H9 (cell line): ENCODE measurements at regions not wholly inside any gene's neighbourhood (a gene's known extent, or its start where the extent isn't known, plus 50 kb on each side); places are given as distances from the start of the nearest gene placed in this dataset.

ENCODE experiments used
- DNase-seq: peaks from one replicate; pipeline ENCODE4 v3.0.0-alpha.2; 2017
- H2AFZ ChIP-seq: one replicate; pipeline ENCODE4 v1.6.1; 2013; ENCODE audit warnings: mild to moderate bottlenecking, low read length, control low read depth, moderate library complexity
- H2AK5ac ChIP-seq: 2 replicates; pipeline ENCODE4 v1.6.1; 2013; ENCODE audit warnings: low read length, control low read depth, mixed read lengths; ENCODE audit not compliant: insufficient read length
- H2BK120ac ChIP-seq: one replicate; pipeline ENCODE4 v1.6.1; 2013; ENCODE audit warnings: low read depth, mild to moderate bottlenecking, low read length, control low read depth, inconsistent platforms; ENCODE audit not compliant: poor library complexity, severe bottlenecking
- H2BK12ac ChIP-seq: 2 replicates; pipeline ENCODE4 v1.6.1; 2013; ENCODE audit warnings: low read length, control low read depth, mixed read lengths, low read depth; ENCODE audit not compliant: insufficient read length
- H2BK15ac ChIP-seq: 2 replicates; pipeline ENCODE4 v1.6.1; 2013; ENCODE audit warnings: low read depth, low read length, control low read depth
- H2BK20ac ChIP-seq: one replicate; pipeline ENCODE4 v1.6.1; 2013; ENCODE audit warnings: low read depth, mild to moderate bottlenecking, low read length, control low read depth, inconsistent platforms; ENCODE audit not compliant: poor library complexity, severe bottlenecking
- H2BK5ac ChIP-seq: 2 replicates; pipeline ENCODE4 v1.6.1; 2013; ENCODE audit warnings: low read length, control low read depth, mixed read lengths; ENCODE audit not compliant: insufficient read length
- H3K14ac ChIP-seq: 2 replicates; pipeline ENCODE4 v1.6.1; 2013; ENCODE audit warnings: low read length, control low read depth; ENCODE audit not compliant: insufficient read depth
- H3K18ac ChIP-seq: 2 replicates; pipeline ENCODE4 v1.6.1; 2013; ENCODE audit warnings: low read depth, mild to moderate bottlenecking, mixed read lengths, low read length, control low read depth; ENCODE audit not compliant: insufficient read length
- H3K23ac ChIP-seq: 2 replicates; pipeline ENCODE4 v1.6.1; 2013; ENCODE audit warnings: low read length, control low read depth, mixed read lengths, low read depth; ENCODE audit not compliant: insufficient read length
- H3K23me2 ChIP-seq: 2 replicates; pipeline ENCODE4 v1.6.1; 2013; ENCODE audit warnings: low read depth, mild to moderate bottlenecking, mixed read lengths, low read length, control low read depth; ENCODE audit not compliant: insufficient read length, poor library complexity, severe bottlenecking
- H3K27ac ChIP-seq: 2 replicates; pipeline ENCODE4 v1.5.1; 2013; ENCODE audit warnings: low read length, control low read depth, mixed read lengths, low read depth; ENCODE audit not compliant: insufficient read length
- H3K27me3 ChIP-seq: 2 replicates; pipeline ENCODE4 v1.6.1; 2013; ENCODE audit warnings: low read length, control low read depth, inconsistent platforms; ENCODE audit not compliant: insufficient read depth
- H3K4ac ChIP-seq: 2 replicates; pipeline ENCODE4 v1.6.1; 2013; ENCODE audit warnings: low read depth, mild to moderate bottlenecking, control low read depth, inconsistent platforms, low read length, moderate library complexity
- H3K4me1 ChIP-seq: 2 replicates; pipeline ENCODE4 v1.6.1; 2013; ENCODE audit warnings: low read length, control low read depth, inconsistent platforms; ENCODE audit not compliant: insufficient read depth
- H3K4me2 ChIP-seq: 2 replicates; pipeline ENCODE4 v1.6.1; 2013; ENCODE audit warnings: low read length, control low read depth, mixed read lengths; ENCODE audit not compliant: insufficient read length, insufficient read depth
- H3K56ac ChIP-seq: 2 replicates; pipeline ENCODE4 v1.6.1; 2013; ENCODE audit warnings: low read depth, mild to moderate bottlenecking, mixed read lengths, low read length, control low read depth; ENCODE audit not compliant: insufficient read length
- H3K79me1 ChIP-seq: 2 replicates; pipeline ENCODE4 v1.6.1; 2013; ENCODE audit warnings: low read depth, mild to moderate bottlenecking, moderate library complexity, low read length, control low read depth, inconsistent platforms; ENCODE audit not compliant: insufficient read depth, poor library complexity, severe bottlenecking
- H3K79me2 ChIP-seq: 2 replicates; pipeline ENCODE4 v1.6.1; 2013; ENCODE audit warnings: low read length, control low read depth, inconsistent platforms; ENCODE audit not compliant: insufficient read depth
- H3K9ac ChIP-seq: 2 replicates; pipeline ENCODE4 v1.6.1; 2013; ENCODE audit warnings: low read length, control low read depth, mixed read lengths; ENCODE audit not compliant: insufficient read length; ENCODE audit errors: extremely low read depth
- H3K9me3 ChIP-seq: one replicate; pipeline ENCODE4 v1.6.1; 2013; ENCODE audit warnings: low read depth, low read length, inconsistent platforms; ENCODE audit not compliant: control insufficient read depth
- H3T11ph ChIP-seq: one replicate; pipeline ENCODE4 v1.6.1; 2013; ENCODE audit warnings: mild to moderate bottlenecking, low read length, control low read depth, inconsistent platforms
- H4K20me1 ChIP-seq: one replicate; pipeline ENCODE4 v1.6.1; 2013; ENCODE audit not compliant: control insufficient read depth, insufficient read length, insufficient read depth
- H4K5ac ChIP-seq: 2 replicates; pipeline ENCODE4 v1.6.1; 2013; ENCODE audit warnings: low read depth, mild to moderate bottlenecking, mixed read lengths, low read length, control low read depth; ENCODE audit not compliant: insufficient read length
- H4K8ac ChIP-seq: replicated peaks from 2 replicates; pipeline ENCODE4 v1.6.1; 2013; ENCODE audit warnings: low read length, control low read depth, mixed read lengths, low read depth; ENCODE audit not compliant: insufficient read length
- H4K91ac ChIP-seq: 2 replicates; pipeline ENCODE4 v1.6.1; 2013; ENCODE audit warnings: low read depth, mild to moderate bottlenecking, moderate library complexity, mixed read lengths, low read length, control low read depth; ENCODE audit not compliant: insufficient read length
- H3K27ac Mint-ChIP-seq, 3 experiments: 2 replicates in 2 of 3; 3 replicates in 1 of 3; pipeline ENCODE4 v1.8.0; 2020 to 2021; ENCODE audit warnings: mixed read lengths in 3 of 3, mild to moderate bottlenecking in 1 of 3, moderate library complexity in 1 of 3
- H3K27me3 Mint-ChIP-seq: 2 replicates; pipeline ENCODE4 v1.8.0; 2021; ENCODE audit warnings: low read depth, mild to moderate bottlenecking, moderate library complexity, mixed read lengths
- H3K36me3 Mint-ChIP-seq, 3 experiments: 2 replicates in 2 of 3; 3 replicates in 1 of 3; pipeline ENCODE4 v1.8.0; 2020 to 2021; ENCODE audit warnings: low read depth in 3 of 3, mixed read lengths in 3 of 3; ENCODE audit not compliant: insufficient read depth in 1 of 3
- H3K4me1 Mint-ChIP-seq, 2 experiments: 2 replicates each; pipeline ENCODE4 v1.8.0; 2020; ENCODE audit warnings: mixed read lengths in 2 of 2
- H3K4me3 Mint-ChIP-seq, 2 experiments: 2 replicates in 1 of 2; 3 replicates in 1 of 2; pipeline ENCODE4 v1.8.0; 2020 to 2021; ENCODE audit warnings: mild to moderate bottlenecking in 2 of 2, mixed read lengths in 2 of 2, moderate library complexity in 1 of 2
- H3K9me3 Mint-ChIP-seq, 2 experiments: 2 replicates in 1 of 2; 3 replicates in 1 of 2; pipeline ENCODE4 v1.8.0; 2020; ENCODE audit warnings: mild to moderate bottlenecking in 2 of 2, mixed read lengths in 2 of 2, moderate library complexity in 1 of 2
- WGBS: extraction: QIAGEN DNeasy Blood & Tissue Kit; methylation state at CpG from one replicate; pipeline ENCODE4 v1.1.7; 2013; ENCODE audit warnings: missing lambda C conversion rate, low lambda C conversion rate, mixed read lengths; ENCODE audit not compliant: insufficient read length; ENCODE audit errors: extremely low coverage; 5-methylcytosine and 5-hydroxymethylcytosine counted together
- TF ChIP-seq, protein P1 (sequence below): fragments of 200-600 bp; sonication (generic); conservative IDR thresholded peaks from 3 replicates; pipeline ENCODE4 v1.8.0; 2021; ENCODE audit warnings: antibody characterized with exemption, mild to moderate bottlenecking

DNA sequence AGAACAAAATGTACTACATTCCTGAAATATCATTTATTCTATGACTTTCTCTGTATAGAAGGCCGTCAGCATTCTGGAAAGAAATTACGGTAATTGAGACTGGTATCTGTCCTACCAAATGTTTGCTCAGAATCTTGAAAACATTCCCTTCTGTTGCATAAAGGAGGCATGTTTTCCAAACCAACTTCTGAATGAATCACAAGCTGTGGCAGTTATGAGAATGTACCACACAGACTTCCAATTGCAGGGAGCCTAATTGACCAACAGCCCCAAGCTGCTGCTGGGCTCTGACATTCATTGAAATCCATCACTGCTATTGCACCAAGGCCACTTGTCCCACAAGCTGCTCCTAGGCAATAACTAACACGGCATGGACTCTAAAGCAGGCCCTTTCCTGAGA is 185.3 kb upstream of the CCDC196 start:
- Histone ChIP-seq H2BK12ac (no peak overlapping the region), H3K27me3 (no peaks in the 10 kb centered on the region), H3K23ac (no peak overlapping the region), H3K9ac (no peak overlapping the region), H3K27ac (no peak overlapping the region), H4K91ac (no peak overlapping the region), H3K4me2 (no peak overlapping the region), H3K23me2 (no peaks in the 10 kb centered on the region), H3K56ac (no peak overlapping the region), H2BK120ac (no peak overlapping the region), H3K4me1 (no peaks in the 10 kb centered on the region), H3K79me1 (no peaks in the 10 kb centered on the region), H3K14ac (no peak overlapping the region), H2BK15ac (no peak overlapping the region), H3K18ac (no peak overlapping the region), H3T11ph (no peak overlapping the region), H3K4ac (no peak overlapping the region), H3K79me2 (no peaks in the 10 kb centered on the region), H4K5ac (no peak overlapping the region), H4K8ac (no peak overlapping the region), H4K20me1 (no peaks in the 10 kb centered on the region), H3K9me3 (no peaks in the 10 kb centered on the region), H2BK5ac (no peak overlapping the region), H2BK20ac (no peak overlapping the region), H2AK5ac (no peak overlapping the region), H2AFZ (no peak overlapping the region)
- no peak overlapping the region for H3K27ac Mint-ChIP-seq
- WGBS = no CpG with 5 or more reads among the region's 3 CpGs
- no peak overlapping the region for H3K4me3 Mint-ChIP-seq
- H3K36me3 Mint-ChIP-seq = peaks cover 0 to 5% (median 3%) of the 10 kb centered on the region in 3 experiments; a peak in 1 of 7 replicates
- no peak for DNase-seq
- peaks cover 3% of the 10 kb centered on the region; the same call in 1 of the 2 replicates for H3K27me3 Mint-ChIP-seq
- peaks cover 16 to 30% of the 10 kb centered on the region in 2 experiments; a peak in 4 of 5 replicates for H3K9me3 Mint-ChIP-seq
- TF ChIP-seq, protein P1, sequence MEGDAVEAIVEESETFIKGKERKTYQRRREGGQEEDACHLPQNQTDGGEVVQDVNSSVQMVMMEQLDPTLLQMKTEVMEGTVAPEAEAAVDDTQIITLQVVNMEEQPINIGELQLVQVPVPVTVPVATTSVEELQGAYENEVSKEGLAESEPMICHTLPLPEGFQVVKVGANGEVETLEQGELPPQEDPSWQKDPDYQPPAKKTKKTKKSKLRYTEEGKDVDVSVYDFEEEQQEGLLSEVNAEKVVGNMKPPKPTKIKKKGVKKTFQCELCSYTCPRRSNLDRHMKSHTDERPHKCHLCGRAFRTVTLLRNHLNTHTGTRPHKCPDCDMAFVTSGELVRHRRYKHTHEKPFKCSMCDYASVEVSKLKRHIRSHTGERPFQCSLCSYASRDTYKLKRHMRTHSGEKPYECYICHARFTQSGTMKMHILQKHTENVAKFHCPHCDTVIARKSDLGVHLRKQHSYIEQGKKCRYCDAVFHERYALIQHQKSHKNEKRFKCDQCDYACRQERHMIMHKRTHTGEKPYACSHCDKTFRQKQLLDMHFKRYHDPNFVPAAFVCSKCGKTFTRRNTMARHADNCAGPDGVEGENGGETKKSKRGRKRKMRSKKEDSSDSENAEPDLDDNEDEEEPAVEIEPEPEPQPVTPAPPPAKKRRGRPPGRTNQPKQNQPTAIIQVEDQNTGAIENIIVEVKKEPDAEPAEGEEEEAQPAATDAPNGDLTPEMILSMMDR = no peak
- no peaks in the 10 kb centered on the region for H3K4me1 Mint-ChIP-seq
